ENCODE measurements at regions not wholly inside any gene's neighbourhood (a gene's known extent, or its start where the extent isn't known, plus 50 kb on each side); places are given as distances from the start of the nearest gene placed in this dataset.

GRCh38 chr1:234971586-234972297 lies 156.9 kb downstream of the TOMM20 start:
- Mint-ChIP-seq H3K36me3 (ENCODE audit: low read depth) (peaks cover 3% of the 10 kb centered on the region), H3K9me3 (peaks cover 1% of the 10 kb centered on the region), H3K4me3 (no peak overlapping the region), H3K27me3 (no peaks in the 10 kb centered on the region), H3K27ac (peak overlapping the region; percentile 2), H3K4me1 (peaks cover 64% of the 10 kb centered on the region)
- no peak for DNase-seq
- POLR2A ChIA-PET = no interaction called here
- CTCF ChIA-PET = interaction anchor here (1.4 to 1.7 kb wide), 2 partner anchors 44 to 196 kb away, joined by 3 read pairs; no protein-coding TSS in a partner anchor

- H3K27ac Mint-ChIP-seq = peak overlapping the region; percentile 42
- POLR2A ChIA-PET = no interaction called here
- no peak overlapping the region for H3K4me3 Mint-ChIP-seq
- H3K27me3 Mint-ChIP-seq = no peaks in the 10 kb centered on the region
- CTCF ChIA-PET = interaction anchor here (0.6 to 1.9 kb wide), 5 partner anchors 8 to 368 kb away, joined by 3 to 6 read pairs (median 4); no protein-coding TSS in a partner anchor
- H3K4me1 Mint-ChIP-seq = peaks cover 62% of the 10 kb centered on the region
- DNase-seq = no peak
- peaks cover 3% of the 10 kb centered on the region for H3K36me3 Mint-ChIP-seq (ENCODE audit: low read depth)
- H3K9me3 Mint-ChIP-seq = peaks cover 1% of the 10 kb centered on the region
Measured at GRCh38 chr1:234970731-234971476, 157.7 kb downstream of the TOMM20 start.

- DNase-seq = no peak
- ChIA-PET POLR2A (no interaction called here), CTCF (interaction anchor here (0.8 to 1.9 kb wide), 5 partner anchors 8 to 114 kb away, joined by 3 to 6 read pairs (median 4); no protein-coding TSS in a partner anchor)
- no peaks in the 10 kb centered on the region for H3K27me3 Mint-ChIP-seq
- H3K4me3 Mint-ChIP-seq = no peak overlapping the region
- peak overlapping the region; percentile 67 for H3K27ac Mint-ChIP-seq
- H3K4me1 Mint-ChIP-seq = peaks cover 61% of the 10 kb centered on the region
- H3K9me3 Mint-ChIP-seq = peaks cover 1% of the 10 kb centered on the region
- peaks cover 4% of the 10 kb centered on the region for H3K36me3 Mint-ChIP-seq (ENCODE audit: low read depth)
Measured at GRCh38 chr1:234970401-234970730, 158.3 kb downstream of the TOMM20 start.

- peaks cover 61% of the 10 kb centered on the region for H3K4me1 Mint-ChIP-seq
- H3K27me3 Mint-ChIP-seq = no peaks in the 10 kb centered on the region
- POLR2A ChIA-PET = no interaction called here
- CTCF ChIA-PET = interaction anchor here (0.9 to 1.9 kb wide), 4 partner anchors 9 to 114 kb away, joined by 3 to 6 read pairs (median 4); no protein-coding TSS in a partner anchor
- DNase-seq = no peak
- H3K36me3 Mint-ChIP-seq (ENCODE audit: low read depth) = peaks cover 8% of the 10 kb centered on the region
- peak overlapping the region; percentile 37 for H3K27ac Mint-ChIP-seq
- H3K4me3 Mint-ChIP-seq = no peak overlapping the region
- H3K9me3 Mint-ChIP-seq = peaks cover 1% of the 10 kb centered on the region
Measured at GRCh38 chr1:234969581-234970400, 158.8 kb downstream of the TOMM20 start.

- no peak for DNase-seq
- Mint-ChIP-seq H3K27me3 (no peaks in the 10 kb centered on the region), H3K4me1 (peaks cover 63% of the 10 kb centered on the region), H3K27ac (no peak overlapping the region), H3K36me3 (ENCODE audit: low read depth) (peaks cover 11% of the 10 kb centered on the region), H3K9me3 (peaks cover 1% of the 10 kb centered on the region), H3K4me3 (no peak overlapping the region)
- POLR2A ChIA-PET = interaction anchor here (0.7 kb wide), 1 partner anchor 20 kb away, joined by 3 read pairs; no protein-coding TSS in a partner anchor
- CTCF ChIA-PET = interaction anchor here (1.9 kb wide), 1 partner anchor 8 kb away, joined by 4 read pairs; no protein-coding TSS in a partner anchor
Measured at GRCh38 chr1:234969011-234969441, 159.6 kb downstream of the TOMM20 start.

GRCh38 chr1:234968451-234968850 lies 160.2 kb downstream of the TOMM20 start:
- peaks cover 1% of the 10 kb centered on the region for H3K9me3 Mint-ChIP-seq
- H3K4me1 Mint-ChIP-seq = peaks cover 68% of the 10 kb centered on the region
- DNase-seq = no peak
- CTCF ChIA-PET = interaction anchor here (2.1 kb wide), 1 partner anchor 9 kb away, joined by 10 read pairs; no protein-coding TSS in a partner anchor
- POLR2A ChIA-PET = interaction anchor here (0.7 kb wide), 1 partner anchor 21 kb away, joined by 3 read pairs; no protein-coding TSS in a partner anchor
- no peak overlapping the region for H3K4me3 Mint-ChIP-seq
- H3K27me3 Mint-ChIP-seq = no peaks in the 10 kb centered on the region
- no peak overlapping the region for H3K27ac Mint-ChIP-seq
- H3K36me3 Mint-ChIP-seq (ENCODE audit: low read depth) = peaks cover 12% of the 10 kb centered on the region

GRCh38 chr1:234967121-234967520 lies 161.5 kb downstream of the TOMM20 start:
- Mint-ChIP-seq H3K27ac (no peak overlapping the region), H3K27me3 (no peaks in the 10 kb centered on the region), H3K4me3 (no peak overlapping the region), H3K36me3 (ENCODE audit: low read depth) (peaks cover 14% of the 10 kb centered on the region), H3K4me1 (peaks cover 72% of the 10 kb centered on the region), H3K9me3 (peaks cover 1% of the 10 kb centered on the region)
- CTCF ChIA-PET = interaction anchor here (0.6 to 2.1 kb wide), 3 partner anchors 10 to 99 kb away, joined by 3 to 10 read pairs (median 4); no protein-coding TSS in a partner anchor
- DNase-seq = no peak
- POLR2A ChIA-PET = no interaction called here

GRCh38 chr1:234965111-234965510 lies 163.5 kb downstream of the TOMM20 start:
- peaks cover 1% of the 10 kb centered on the region for H3K9me3 Mint-ChIP-seq
- no peak overlapping the region for H3K4me3 Mint-ChIP-seq
- peaks cover 14% of the 10 kb centered on the region for H3K36me3 Mint-ChIP-seq (ENCODE audit: low read depth)
- POLR2A ChIA-PET = no interaction called here
- peaks cover 71% of the 10 kb centered on the region for H3K4me1 Mint-ChIP-seq
- H3K27me3 Mint-ChIP-seq = no peaks in the 10 kb centered on the region
- no peak for DNase-seq
- H3K27ac Mint-ChIP-seq = peak overlapping the region; percentile 94
- CTCF ChIA-PET = interaction anchor here (0.6 to 2.2 kb wide), 6 partner anchors 8 to 24 kb away, joined by 3 to 7 read pairs (median 4); no protein-coding TSS in a partner anchor

- no peaks in the 10 kb centered on the region for H3K27me3 Mint-ChIP-seq
- peak overlapping the region; percentile 19 for H3K4me3 Mint-ChIP-seq
- H3K36me3 Mint-ChIP-seq (ENCODE audit: low read depth) = peaks cover 14% of the 10 kb centered on the region
- POLR2A ChIA-PET = no interaction called here
- peak overlapping the region; percentile 94 for H3K27ac Mint-ChIP-seq
- CTCF ChIA-PET = interaction anchor here (0.9 to 2.2 kb wide), 4 partner anchors 11 to 55 kb away, joined by 3 to 7 read pairs (median 4); no protein-coding TSS in a partner anchor
- DNase-seq = no peak
- H3K4me1 Mint-ChIP-seq = peaks cover 75% of the 10 kb centered on the region
- H3K9me3 Mint-ChIP-seq = peaks cover under 1% of the 10 kb centered on the region
Measured at GRCh38 chr1:234963904-234964702, 164.5 kb downstream of the TOMM20 start.

GRCh38 chr1:234963180-234963903 lies 165.3 kb downstream of the TOMM20 start:
- Mint-ChIP-seq H3K9me3 (no peaks in the 10 kb centered on the region), H3K27ac (peak overlapping the region; percentile 94), H3K4me1 (peaks cover 74% of the 10 kb centered on the region), H3K4me3 (peak overlapping the region; percentile 47), H3K36me3 (ENCODE audit: low read depth) (peaks cover 14% of the 10 kb centered on the region), H3K27me3 (no peaks in the 10 kb centered on the region)
- DNase-seq = peak; percentile 89
- ChIA-PET POLR2A (no interaction called here), CTCF (interaction anchor here (0.6 to 1.0 kb wide), 4 partner anchors 12 to 188 kb away, joined by 3 read pairs; no protein-coding TSS in a partner anchor)

- DNase-seq = peak; percentile 36
- Mint-ChIP-seq H3K4me1 (peaks cover 75% of the 10 kb centered on the region), H3K4me3 (peak overlapping the region; percentile 47), H3K27ac (peak overlapping the region; percentile 94), H3K36me3 (ENCODE audit: low read depth) (peaks cover 14% of the 10 kb centered on the region), H3K9me3 (no peaks in the 10 kb centered on the region), H3K27me3 (no peaks in the 10 kb centered on the region)
- ChIA-PET POLR2A (interaction anchor here (0.5 to 0.6 kb wide), 2 partner anchors 103 to 467 kb away, joined by 3 to 4 read pairs; no protein-coding TSS in a partner anchor), CTCF (interaction anchor here (0.6 to 1.0 kb wide), 5 partner anchors 13 to 568 kb away, joined by 3 to 5 read pairs (median 3); no protein-coding TSS in a partner anchor)
Measured at GRCh38 chr1:234962340-234962989, 166.2 kb downstream of the TOMM20 start.
